ENCODE measurements at regions not wholly inside any gene's neighbourhood (a gene's known extent, or its start where the extent isn't known, plus 50 kb on each side); places are given as distances from the start of the nearest gene placed in this dataset.

- no peak overlapping the region for H3K4me3 ChIP-seq (ENCODE audit: insufficient read depth, low read depth, low read length)
- TF ChIP-seq CTCF (IDR thresholded peaks at IDR 0.05; ENCODE audit: insufficient read depth, low read depth, low read length): no peak
- no peak for TF ChIP-seq EZH2 (IDR thresholded peaks at IDR 0.05; ENCODE audit: insufficient read depth, low read length)
Measured at GRCh38 chr3:192039593-192039992, 578.6 kb downstream of the PYDC2 start.

GRCh38 chr3:192040282-192041043 is 579.5 kb downstream of the PYDC2 start:
- H3K36me3 Mint-ChIP-seq (ENCODE audit: low read depth, unreplicated experiment): no peaks in the 10 kb centered on the region
- H3K4me3 Mint-ChIP-seq (ENCODE audit: unreplicated experiment): no peak overlapping the region
- no peaks in the 10 kb centered on the region for H3K9me3 ChIP-seq (ENCODE audit: insufficient read depth, low read depth, low read length)
- no peak overlapping the region for H3K4me2 ChIP-seq (ENCODE audit: low read length)
- no peaks in the 10 kb centered on the region for H3K79me2 ChIP-seq (ENCODE audit: insufficient read depth, low read length)
- no peak overlapping the region for H2AFZ ChIP-seq (ENCODE audit: low read depth, low read length)
- no peak overlapping the region for H3K27ac Mint-ChIP-seq (ENCODE audit: unreplicated experiment)
- TF ChIP-seq CTCF (IDR thresholded peaks at IDR 0.05; ENCODE audit: insufficient read depth, low read depth, low read length) (no peak), EZH2 (IDR thresholded peaks at IDR 0.05; ENCODE audit: insufficient read depth, low read length) (no peak)
- no peak overlapping the region for H3K27ac ChIP-seq (ENCODE audit: low read depth, low read length)
- H3K9ac ChIP-seq (ENCODE audit: low read length): no peak overlapping the region
- no peaks in the 10 kb centered on the region for H4K20me1 ChIP-seq (ENCODE audit: insufficient read depth, low read length)
- H3K27me3 ChIP-seq (ENCODE audit: insufficient read depth, low read length): no peaks in the 10 kb centered on the region
- no peaks in the 10 kb centered on the region for H3K4me1 Mint-ChIP-seq (ENCODE audit: low read depth, unreplicated experiment)
- H3K9me3 Mint-ChIP-seq (ENCODE audit: unreplicated experiment): no peaks in the 10 kb centered on the region
- H3K27me3 Mint-ChIP-seq (ENCODE audit: low read depth, unreplicated experiment): no peaks in the 10 kb centered on the region
- no peaks in the 10 kb centered on the region for H3K4me1 ChIP-seq (ENCODE audit: insufficient read depth, low read length)
- H3K4me3 ChIP-seq (ENCODE audit: insufficient read depth, low read depth, low read length): no peak overlapping the region
- FAIRE-seq (no peak), DNase-seq (ENCODE audit: low read depth) (no peak)
- no peaks in the 10 kb centered on the region for H3K36me3 ChIP-seq (ENCODE audit: insufficient read depth, low read length)

More at GRCh38 chr3:192039593-192039992, 578.6 kb downstream of the PYDC2 start:
- no peak overlapping the region for H3K4me3 Mint-ChIP-seq (ENCODE audit: unreplicated experiment)
- H3K27me3 Mint-ChIP-seq (ENCODE audit: low read depth, unreplicated experiment): no peaks in the 10 kb centered on the region
- H3K4me2 ChIP-seq (ENCODE audit: low read length): no peak overlapping the region
- H3K9me3 Mint-ChIP-seq (ENCODE audit: unreplicated experiment): no peaks in the 10 kb centered on the region
- no peak for DNase-seq (ENCODE audit: low read depth)
- no peaks in the 10 kb centered on the region for H3K4me1 Mint-ChIP-seq (ENCODE audit: low read depth, unreplicated experiment)
- H2AFZ ChIP-seq (ENCODE audit: low read depth, low read length): no peak overlapping the region
- no peaks in the 10 kb centered on the region for H3K36me3 Mint-ChIP-seq (ENCODE audit: low read depth, unreplicated experiment)
- H3K27me3 ChIP-seq (ENCODE audit: insufficient read depth, low read length): no peaks in the 10 kb centered on the region
- no peaks in the 10 kb centered on the region for H3K36me3 ChIP-seq (ENCODE audit: insufficient read depth, low read length)
- H3K27ac Mint-ChIP-seq (ENCODE audit: unreplicated experiment): no peak overlapping the region
- no peak for FAIRE-seq
- H3K79me2 ChIP-seq (ENCODE audit: insufficient read depth, low read length): no peaks in the 10 kb centered on the region
- H3K9ac ChIP-seq (ENCODE audit: low read length): no peak overlapping the region
- H3K4me1 ChIP-seq (ENCODE audit: insufficient read depth, low read length): no peaks in the 10 kb centered on the region
- no peaks in the 10 kb centered on the region for H3K9me3 ChIP-seq (ENCODE audit: insufficient read depth, low read depth, low read length)
- no peaks in the 10 kb centered on the region for H4K20me1 ChIP-seq (ENCODE audit: insufficient read depth, low read length)
- H3K27ac ChIP-seq (ENCODE audit: low read depth, low read length): no peak overlapping the region

GRCh38 chr3:192042116-192042515 is 581.2 kb downstream of the PYDC2 start:
- Mint-ChIP-seq H3K4me1 (ENCODE audit: low read depth, unreplicated experiment) (no peaks in the 10 kb centered on the region), H3K27me3 (ENCODE audit: low read depth, unreplicated experiment) (no peaks in the 10 kb centered on the region), H3K27ac (ENCODE audit: unreplicated experiment) (no peak overlapping the region), H3K9me3 (ENCODE audit: unreplicated experiment) (no peaks in the 10 kb centered on the region), H3K36me3 (ENCODE audit: low read depth, unreplicated experiment) (no peaks in the 10 kb centered on the region), H3K4me3 (ENCODE audit: unreplicated experiment) (no peak overlapping the region)
- H3K9ac ChIP-seq (ENCODE audit: low read length): no peak overlapping the region
- no peak overlapping the region for H3K4me3 ChIP-seq (ENCODE audit: insufficient read depth, low read depth, low read length)
- no peaks in the 10 kb centered on the region for H3K27me3 ChIP-seq (ENCODE audit: insufficient read depth, low read length)
- FAIRE-seq (no peak), DNase-seq (ENCODE audit: low read depth) (no peak)
- H2AFZ ChIP-seq (ENCODE audit: low read depth, low read length): no peak overlapping the region
- no peak overlapping the region for H3K4me2 ChIP-seq (ENCODE audit: low read length)
- H3K9me3 ChIP-seq (ENCODE audit: insufficient read depth, low read depth, low read length): no peaks in the 10 kb centered on the region
- H3K4me1 ChIP-seq (ENCODE audit: insufficient read depth, low read length): no peaks in the 10 kb centered on the region
- no peak for TF ChIP-seq CTCF (IDR thresholded peaks at IDR 0.05; ENCODE audit: insufficient read depth, low read depth, low read length)
- TF ChIP-seq EZH2 (IDR thresholded peaks at IDR 0.05; ENCODE audit: insufficient read depth, low read length): no peak
- no peaks in the 10 kb centered on the region for H4K20me1 ChIP-seq (ENCODE audit: insufficient read depth, low read length)
- no peaks in the 10 kb centered on the region for H3K79me2 ChIP-seq (ENCODE audit: insufficient read depth, low read length)
- no peaks in the 10 kb centered on the region for H3K36me3 ChIP-seq (ENCODE audit: insufficient read depth, low read length)
- H3K27ac ChIP-seq (ENCODE audit: low read depth, low read length): no peak overlapping the region
